Gastrocnemius medialis (tissue), 4 donors: ENCODE measurements at regions not wholly inside any gene's neighbourhood (a gene's known extent, or its start where the extent isn't known, plus 50 kb on each side); places are given as distances from the start of the nearest gene placed in this dataset.

Source experiments
- ATAC-seq, 2 donors: fragments of 150-250 bp; one replicate each; pipeline ENCODE4 v1.9.1; 2016
- DNase-seq, 2 donors: peaks; one replicate each; pipeline ENCODE4 v3.0.0-alpha.2; 2019
- H3K27ac ChIP-seq, 4 donors: fragments of 200-600 bp; sonication (generic); 1 replicate in 1 of 4; 2 replicates in 3 of 4; pipeline ENCODE4 v1.5.1; 2016 to 2018; ENCODE audit warnings: mild to moderate bottlenecking in 2 of 4, moderate library complexity in 1 of 4
- H3K27me3 ChIP-seq, 3 donors: fragments of 200-600 bp; sonication (generic) in 2 of 3; 1 replicate in 1 of 3; 2 replicates in 2 of 3; pipeline versions ENCODE4 v1.5.1 to v1.6.0; 2016 to 2019; ENCODE audit warnings: mild to moderate bottlenecking in 1 of 3, moderate library complexity in 1 of 3
- H3K36me3 ChIP-seq, 2 donors: fragments of 200-600 bp; sonication (generic) in 1 of 2; one replicate each; pipeline ENCODE4 v1.5.1; 2017 to 2018
- H3K4me1 ChIP-seq, 2 donors: fragments of 200-600 bp; sonication (generic) in 1 of 2; one replicate each; pipeline ENCODE4 v1.5.1; 2016 to 2017; ENCODE audit warnings: mild to moderate bottlenecking in 2 of 2
- H3K4me3 ChIP-seq, 4 donors: fragments of 200-600 bp; sonication (generic) in 3 of 4; 1 replicate in 1 of 4; 2 replicates in 3 of 4; pipeline ENCODE4 v1.5.1; 2016 to 2019; ENCODE audit warnings: mild to moderate bottlenecking in 2 of 4
- H3K9me3 ChIP-seq, 3 donors: fragments of 200-600 bp; sonication (generic) in 2 of 3; 1 replicate in 1 of 3; 2 replicates in 2 of 3; pipeline ENCODE4 v1.5.1; 2016 to 2019
- CTCF ChIP-seq, 5 experiments: fragments of 450-650 bp in 3 of 5; fragments of 200-600 bp in 2 of 5; sonication (generic) in 2 of 5; IDR thresholded peaks in 4 of 5; conservative IDR thresholded peaks in 1 of 5; 1 replicate in 4 of 5; 2 replicates in 1 of 5; pipeline ENCODE4 v1.5.1; 2016 to 2019; ENCODE audit warnings: antibody characterized with exemption in 5 of 5, mild to moderate bottlenecking in 3 of 5, moderate library complexity in 3 of 5
- POLR2A ChIP-seq, 2 donors: fragments of 450-650 bp; IDR thresholded peaks; one replicate each; pipeline ENCODE4 v1.6.1; 2017; ENCODE audit warnings: antibody characterized with exemption in 2 of 2, mild to moderate bottlenecking in 2 of 2, moderate library complexity in 2 of 2
- in situ Hi-C, 4 donors: fragments of 200-750 bp; cut with MboI; loops; one replicate each; pipeline versions ENCODE4 v1.15.0 to v1.8.0; 2017; ENCODE audit warnings: low sequenced_read_pairs in 4 of 4
- intact Hi-C: fragments of 100-400 bp; cut with DNase I; formaldehyde crosslinking; loops from one replicate; pipeline ENCODE4 v1.15.1; 2023; ENCODE audit warnings: low total_unique reads

DNA sequence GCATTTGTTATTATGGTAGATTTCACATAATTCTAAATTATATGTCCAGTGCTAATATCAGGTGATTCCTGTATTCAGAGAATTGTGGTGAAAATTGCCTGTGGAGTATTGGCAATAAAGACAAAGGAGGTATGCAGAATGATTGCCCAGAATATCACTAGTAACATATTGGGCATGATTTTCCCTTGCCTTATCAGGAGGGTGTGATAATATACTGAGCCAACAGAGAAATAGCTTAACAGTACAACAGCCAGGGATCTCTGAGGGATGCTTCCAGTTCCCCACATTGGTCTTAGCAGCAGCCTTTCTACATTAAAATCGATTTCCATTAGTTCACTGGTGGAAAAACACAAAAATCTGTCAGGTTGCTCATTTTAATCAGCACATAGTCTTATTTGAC, 122.9 kb upstream of the COL3A1 start:
- Histone ChIP-seq H3K4me3 (no peak overlapping the region), H3K9me3 (no peaks in the 10 kb centered on the region), H3K27me3 (no peaks in the 10 kb centered on the region), H3K27ac (no peak overlapping the region), H3K36me3 (no peaks in the 10 kb centered on the region), H3K4me1 (peaks cover 0 to 2% of the 10 kb centered on the region in 2 donors)
- TF ChIP-seq POLR2A (IDR thresholded peaks at IDR 0.05), result no peak
- TF ChIP-seq CTCF (IDR thresholded peaks at IDR 0.05 in 4 of 5, conservative IDR thresholded peaks at IDR 0.05 in 1 of 5), result no peak
- DNase-seq, result no peak
- intact Hi-C loops, result no loop called here
- ATAC-seq, result no peak
- in situ Hi-C loops, result no loop called here

GRCh38 chr2:188851826-188852225, 122.3 kb upstream of the COL3A1 start:
- no peaks in the 10 kb centered on the region for H3K27me3 ChIP-seq
- no peaks in the 10 kb centered on the region for H3K36me3 ChIP-seq
- in situ Hi-C loops, result no loop called here
- no peak overlapping the region for H3K27ac ChIP-seq
- no peak for ATAC-seq
- peaks cover 0 to 2% of the 10 kb centered on the region in 2 donors for H3K4me1 ChIP-seq
- TF ChIP-seq CTCF (IDR thresholded peaks at IDR 0.05 in 4 of 5, conservative IDR thresholded peaks at IDR 0.05 in 1 of 5) (no peak), POLR2A (IDR thresholded peaks at IDR 0.05) (no peak)
- no peak for DNase-seq
- intact Hi-C loops, result no loop called here
- no peaks in the 10 kb centered on the region for H3K9me3 ChIP-seq
- H3K4me3 ChIP-seq, result no peak overlapping the region

GRCh38 chr2:188852772-188853171, 121.4 kb upstream of the COL3A1 start:
- H3K4me3 ChIP-seq, result no peak overlapping the region
- no peaks in the 10 kb centered on the region for H3K36me3 ChIP-seq
- no peak for TF ChIP-seq CTCF (IDR thresholded peaks at IDR 0.05 in 4 of 5, conservative IDR thresholded peaks at IDR 0.05 in 1 of 5)
- no peak for TF ChIP-seq POLR2A (IDR thresholded peaks at IDR 0.05)
- H3K9me3 ChIP-seq, result no peaks in the 10 kb centered on the region
- intact Hi-C loops, result no loop called here
- ATAC-seq (no peak), DNase-seq (no peak)
- no peaks in the 10 kb centered on the region for H3K27me3 ChIP-seq
- H3K4me1 ChIP-seq, result peaks cover 0 to 2% of the 10 kb centered on the region in 2 donors
- in situ Hi-C loops, result no loop called here
- no peak overlapping the region for H3K27ac ChIP-seq

GRCh38 chr2:188853307-188853706, 120.9 kb upstream of the COL3A1 start:
- in situ Hi-C loops, result no loop called here
- DNase-seq, result no peak
- intact Hi-C loops, result no loop called here
- H3K36me3 ChIP-seq, result no peaks in the 10 kb centered on the region
- peaks cover 0 to 2% of the 10 kb centered on the region in 2 donors for H3K4me1 ChIP-seq
- no peaks in the 10 kb centered on the region for H3K9me3 ChIP-seq
- no peak for ATAC-seq
- H3K27ac ChIP-seq, result no peak overlapping the region
- no peaks in the 10 kb centered on the region for H3K27me3 ChIP-seq
- TF ChIP-seq POLR2A (IDR thresholded peaks at IDR 0.05), result no peak
- TF ChIP-seq CTCF (IDR thresholded peaks at IDR 0.05 in 4 of 5, conservative IDR thresholded peaks at IDR 0.05 in 1 of 5), result no peak
- H3K4me3 ChIP-seq, result no peak overlapping the region

DNA sequence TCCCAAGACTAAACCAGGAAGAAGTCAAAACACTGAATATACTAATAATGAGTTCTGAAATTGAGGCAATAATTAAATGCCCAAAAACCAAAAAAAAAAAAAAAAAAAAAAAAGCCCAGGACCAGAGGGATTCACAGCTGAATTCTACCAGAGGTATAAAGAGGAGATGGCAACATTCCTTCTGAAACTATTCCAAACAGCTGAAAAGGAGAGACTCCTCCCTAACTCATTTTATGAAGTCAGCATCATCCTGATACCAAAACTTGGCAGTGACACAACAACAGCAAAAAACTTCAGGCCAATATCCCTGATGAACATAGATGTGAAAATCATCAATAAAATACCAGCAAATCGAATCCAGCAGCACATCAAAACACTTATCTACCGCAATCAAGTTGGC, 108.5 kb upstream of the COL3A1 start:
- Histone ChIP-seq H3K27me3 (no peaks in the 10 kb centered on the region), H3K36me3 (no peaks in the 10 kb centered on the region), H3K4me1 (no peaks in the 10 kb centered on the region), H3K9me3 (no peaks in the 10 kb centered on the region), H3K4me3 (no peak overlapping the region), H3K27ac (no peak overlapping the region)
- intact Hi-C loops, result no loop called here
- no peak for TF ChIP-seq POLR2A (IDR thresholded peaks at IDR 0.05)
- no peak for TF ChIP-seq CTCF (IDR thresholded peaks at IDR 0.05 in 4 of 5, conservative IDR thresholded peaks at IDR 0.05 in 1 of 5)
- in situ Hi-C loops, result no loop called here
- ATAC-seq (no peak), DNase-seq (no peak)
